ENCODE measurements at regions not wholly inside any gene's neighbourhood (a gene's known extent, or its start where the extent isn't known, plus 50 kb on each side); places are given as distances from the start of the nearest gene placed in this dataset.
"Not testable (repeated sequence)": the region's sequence is repeated elsewhere in the genome, so short reads cannot be mapped to it uniquely, and the experiment has no call there.

- no peak for DNase-seq
These were observed 488.8 kb downstream of the PID1 start for GRCh38 chr2:228782281-228782680.

- no peak for DNase-seq
These were observed 493.2 kb downstream of the PID1 start for GRCh38 chr2:228777855-228778355.

GRCh38 chr2:228774548-228774947 is 496.5 kb downstream of the PID1 start:
- no peak for DNase-seq

GRCh38 chr2:228771774-228772173 is 499.3 kb downstream of the PID1 start:
- DNase-seq = no peak

- DNase-seq = no peak
These were observed 499.8 kb downstream of the PID1 start for GRCh38 chr2:228771315-228771714.

- no peak for DNase-seq
These were observed 502.3 kb downstream of the PID1 start for GRCh38 chr2:228768818-228769217.

- DNase-seq = not testable (repeated sequence)
These were observed 502.9 kb downstream of the PID1 start for GRCh38 chr2:228768141-228768540.

GRCh38 chr2:228767196-228767595 is 503.9 kb downstream of the PID1 start:
- no peak for DNase-seq

- no peak for DNase-seq
These were observed 507.6 kb downstream of the PID1 start for GRCh38 chr2:228763379-228763981.

- DNase-seq = no peak
These were observed 508.5 kb downstream of the PID1 start for GRCh38 chr2:228762565-228762964.

GRCh38 chr2:228755661-228756060 is 515.4 kb downstream of the PID1 start:
- DNase-seq = not testable (repeated sequence)

- no peak for DNase-seq
These were observed 523.6 kb downstream of the PID1 start for GRCh38 chr2:228747483-228747882.

GRCh38 chr2:228738671-228739380 is 532.3 kb downstream of the PID1 start:
- no peak for DNase-seq

GRCh38 chr2:228735697-228736096 is 535.4 kb downstream of the PID1 start:
- DNase-seq = no peak

GRCh38 chr2:228731517-228731916 is 539.6 kb downstream of the PID1 start:
- no peak for DNase-seq

GRCh38 chr2:228728961-228729360 is 542.1 kb downstream of the PID1 start:
- no peak for DNase-seq

GRCh38 chr2:228725031-228725430 is 543.5 kb upstream of the SPHKAP start:
- DNase-seq = no peak

- DNase-seq = no peak
These were observed 542.1 kb upstream of the SPHKAP start for GRCh38 chr2:228723599-228723998.

- DNase-seq = no peak
These were observed 540.8 kb upstream of the SPHKAP start for GRCh38 chr2:228722311-228722710.

- no peak for DNase-seq
These were observed 539.4 kb upstream of the SPHKAP start for GRCh38 chr2:228720895-228721294.

- DNase-seq = no peak
These were observed 528.4 kb upstream of the SPHKAP start for GRCh38 chr2:228709788-228710371.

- DNase-seq = no peak
These were observed 526.4 kb upstream of the SPHKAP start for GRCh38 chr2:228707846-228708245.

- no peak for DNase-seq
These were observed 523.8 kb upstream of the SPHKAP start for GRCh38 chr2:228705318-228705717.

- no peak for DNase-seq
These were observed 521.7 kb upstream of the SPHKAP start for GRCh38 chr2:228703152-228703551.

Data from hematopoietic multipotent progenitor cell treated with erythropoietin and hydrocortisone succinate and interleukin-3 and kit ligand, for 6 days (in vitro differentiated cells).